ENCODE measurements at regions not wholly inside any gene's neighbourhood (a gene's known extent, or its start where the extent isn't known, plus 50 kb on each side); places are given as distances from the start of the nearest gene placed in this dataset.

- TF ChIP-seq POLR2AphosphoS5 (IDR thresholded peaks at IDR 0.05; ENCODE audit: insufficient read depth in 1 of 2, low read depth in 1 of 2) (no peak), POLR2A (IDR thresholded peaks at IDR 0.05) (no peak)
These were observed 1559.6 kb upstream of the IGFBP7 start for GRCh38 chr4:58669783-58670182.
